ENCODE measurements at regions not wholly inside any gene's neighbourhood (a gene's known extent, or its start where the extent isn't known, plus 50 kb on each side); places are given as distances from the start of the nearest gene placed in this dataset.

DNA sequence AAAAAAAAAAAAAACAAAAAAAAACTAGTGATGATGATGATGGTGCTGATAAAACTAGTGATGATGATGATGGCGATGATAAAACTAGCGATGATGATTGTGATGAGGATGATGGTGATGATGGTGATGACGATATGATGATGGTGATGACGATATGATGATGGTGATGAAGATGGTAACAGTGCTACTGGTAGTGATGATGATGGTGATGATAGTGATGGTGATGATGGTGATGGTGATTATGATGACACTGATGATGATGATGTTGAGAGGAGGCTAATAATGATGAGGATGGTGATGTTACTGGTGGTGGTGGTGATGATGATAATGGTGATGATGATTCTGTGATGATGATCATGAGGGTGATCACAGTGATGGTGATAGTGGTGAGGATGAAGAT, 345.5 kb upstream of the CDH4 start:
- TF ChIP-seq, protein P1, sequence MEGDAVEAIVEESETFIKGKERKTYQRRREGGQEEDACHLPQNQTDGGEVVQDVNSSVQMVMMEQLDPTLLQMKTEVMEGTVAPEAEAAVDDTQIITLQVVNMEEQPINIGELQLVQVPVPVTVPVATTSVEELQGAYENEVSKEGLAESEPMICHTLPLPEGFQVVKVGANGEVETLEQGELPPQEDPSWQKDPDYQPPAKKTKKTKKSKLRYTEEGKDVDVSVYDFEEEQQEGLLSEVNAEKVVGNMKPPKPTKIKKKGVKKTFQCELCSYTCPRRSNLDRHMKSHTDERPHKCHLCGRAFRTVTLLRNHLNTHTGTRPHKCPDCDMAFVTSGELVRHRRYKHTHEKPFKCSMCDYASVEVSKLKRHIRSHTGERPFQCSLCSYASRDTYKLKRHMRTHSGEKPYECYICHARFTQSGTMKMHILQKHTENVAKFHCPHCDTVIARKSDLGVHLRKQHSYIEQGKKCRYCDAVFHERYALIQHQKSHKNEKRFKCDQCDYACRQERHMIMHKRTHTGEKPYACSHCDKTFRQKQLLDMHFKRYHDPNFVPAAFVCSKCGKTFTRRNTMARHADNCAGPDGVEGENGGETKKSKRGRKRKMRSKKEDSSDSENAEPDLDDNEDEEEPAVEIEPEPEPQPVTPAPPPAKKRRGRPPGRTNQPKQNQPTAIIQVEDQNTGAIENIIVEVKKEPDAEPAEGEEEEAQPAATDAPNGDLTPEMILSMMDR (IDR thresholded peaks at IDR 0.05; ENCODE audit: borderline replicate concordance), result no peak
- Histone ChIP-seq H3K27ac (replicated peaks) (no peak overlapping the region), H3K36me3 (no peaks in the 10 kb centered on the region), H3K4me3 (no peak overlapping the region), H3K9me3 (replicated peaks) (peaks cover 9% of the 10 kb centered on the region), H3K4me1 (no peaks in the 10 kb centered on the region), H3K27me3 (ENCODE audit: low read depth) (peaks cover 45% of the 10 kb centered on the region)
- intact Hi-C loops (cut with micrococcal nuclease), result no loop called here
- no peak for DNase-seq

GRCh38 chr20:60913298-60913697, 338.8 kb upstream of the CDH4 start:
- TF ChIP-seq, protein P1 (IDR thresholded peaks at IDR 0.05; ENCODE audit: borderline replicate concordance), result no peak
- Histone ChIP-seq H3K27me3 (ENCODE audit: low read depth) (peaks cover 9% of the 10 kb centered on the region), H3K27ac (replicated peaks) (no peak overlapping the region), H3K4me3 (no peak overlapping the region), H3K9me3 (replicated peaks) (peaks cover 12% of the 10 kb centered on the region), H3K4me1 (no peaks in the 10 kb centered on the region), H3K36me3 (no peaks in the 10 kb centered on the region)
- intact Hi-C loops (cut with micrococcal nuclease), result no loop called here
- DNase-seq, result no peak

- Histone ChIP-seq H3K9me3 (replicated peaks) (peaks cover 9% of the 10 kb centered on the region), H3K27me3 (ENCODE audit: low read depth) (peaks cover 12% of the 10 kb centered on the region), H3K36me3 (no peaks in the 10 kb centered on the region), H3K4me1 (no peaks in the 10 kb centered on the region), H3K4me3 (no peak overlapping the region), H3K27ac (replicated peaks) (no peak overlapping the region)
- DNase-seq, result peak; percentile 52
- intact Hi-C loops (cut with micrococcal nuclease), result no loop called here
- TF ChIP-seq, protein P1 (IDR thresholded peaks at IDR 0.05; ENCODE audit: borderline replicate concordance), result no peak
Measured at GRCh38 chr20:60921022-60921622, 330.9 kb upstream of the CDH4 start.

- Histone ChIP-seq H3K27ac (replicated peaks) (no peak overlapping the region), H3K27me3 (ENCODE audit: low read depth) (peaks cover 58% of the 10 kb centered on the region), H3K9me3 (replicated peaks) (no peaks in the 10 kb centered on the region), H3K4me3 (no peak overlapping the region), H3K4me1 (no peaks in the 10 kb centered on the region), H3K36me3 (no peaks in the 10 kb centered on the region)
- intact Hi-C loops (cut with micrococcal nuclease), result no loop called here
- TF ChIP-seq, protein P1 (IDR thresholded peaks at IDR 0.05; ENCODE audit: borderline replicate concordance), result no peak
- no peak for DNase-seq
Measured at GRCh38 chr20:60926831-60927230, 325.2 kb upstream of the CDH4 start.

- peaks cover 61% of the 10 kb centered on the region for H3K27me3 ChIP-seq (ENCODE audit: low read depth)
Measured at GRCh38 chr20:60928341-60928740, 323.7 kb upstream of the CDH4 start.

More at GRCh38 chr20:60928341-60928740, 323.7 kb upstream of the CDH4 start:
- TF ChIP-seq, protein P1 (IDR thresholded peaks at IDR 0.05; ENCODE audit: borderline replicate concordance), result no peak
- no peaks in the 10 kb centered on the region for H3K4me1 ChIP-seq
- no peaks in the 10 kb centered on the region for H3K36me3 ChIP-seq
- no peaks in the 10 kb centered on the region for H3K9me3 ChIP-seq (replicated peaks)
- H3K4me3 ChIP-seq, result no peak overlapping the region
- H3K27ac ChIP-seq (replicated peaks), result no peak overlapping the region
- intact Hi-C loops (cut with micrococcal nuclease), result no loop called here
- no peak for DNase-seq
